SK-N-SH (cell line): ENCODE measurements at regions not wholly inside any gene's neighbourhood (a gene's known extent, or its start where the extent isn't known, plus 50 kb on each side); places are given as distances from the start of the nearest gene placed in this dataset.

Experiments used
- CTCF ChIA-PET: fragments of 300-600, 350-600 bp; formaldehyde crosslinking; extraction: SDS; loops from one replicate; lab custom pipeline; 2021; lab: Yijun Ruan, JAX
- POLR2A ChIA-PET: fragments of 350-600 bp; sonication (Branson Sonifier 250); formaldehyde crosslinking; extraction: SDS; loops from one replicate; lab custom pipeline; 2020; ENCODE audit warnings: antibody characterized with exemption, inconsistent platforms; lab: Yijun Ruan, JAX
- DNase-seq: peaks from one replicate; pipeline ENCODE4 v3.0.0; 2012
- H2AFZ ChIP-seq: fragments of 200-600 bp; sonication (generic); 2 replicates; pipeline ENCODE4 v1.8.1; 2016; ENCODE audit warnings: antibody characterized with exemption, mild to moderate bottlenecking, low read depth
- H3F3A ChIP-seq: fragments of 200-600 bp; sonication (generic); replicated peaks from 2 replicates; pipeline ENCODE3; 2016; ENCODE audit warnings: antibody characterized with exemption, mild to moderate bottlenecking; ENCODE audit not compliant: insufficient read depth
- H3K27ac ChIP-seq, 2 experiments: fragments of 200-500 bp in 1 of 2; fragments of 200-600 bp in 1 of 2; sonication (Bioruptor generic) in 1 of 2; sonication (generic), shearing (Covaris generic) in 1 of 2; 2 replicates each; pipeline versions ENCODE4 v1.5.1 to v1.6.1; 2014 to 2016; ENCODE audit warnings: low read depth in 2 of 2, inconsistent platforms in 1 of 2, low read length in 1 of 2, mild to moderate bottlenecking in 1 of 2, mixed read lengths in 1 of 2
- H3K27me3 ChIP-seq: fragments of 200-600 bp; sonication (generic), shearing (Covaris generic); 2 replicates; pipeline ENCODE4 v1.6.1; 2016; ENCODE audit warnings: mixed run types; ENCODE audit not compliant: insufficient read depth
- H3K36me3 ChIP-seq, 2 experiments: fragments of 200-500 bp in 1 of 2; fragments of 200-600 bp in 1 of 2; sonication (Bioruptor generic) in 1 of 2; sonication (generic) in 1 of 2; replicated peaks in 1 of 2; 2 replicates each; pipeline versions ENCODE3 to v1.5.1; 2014 to 2016; ENCODE audit warnings: low read length in 1 of 2, mild to moderate bottlenecking in 1 of 2; ENCODE audit not compliant: insufficient read depth in 2 of 2, control insufficient read depth in 1 of 2
- H3K4me1 ChIP-seq, 2 experiments: fragments of 200-500 bp in 1 of 2; fragments of 200-600 bp in 1 of 2; sonication (Bioruptor generic) in 1 of 2; sonication (generic), shearing (Covaris generic) in 1 of 2; 2 replicates each; pipeline versions ENCODE4 v1.5.1 to v1.6.1; 2014 to 2016; ENCODE audit warnings: low read depth in 1 of 2, low read length in 1 of 2, mixed run types in 1 of 2; ENCODE audit not compliant: insufficient read depth in 2 of 2, control insufficient read depth in 1 of 2
- H3K4me2 ChIP-seq: fragments of 200-600 bp; sonication (generic), shearing (Covaris generic); 2 replicates; pipeline ENCODE4 v1.6.1; 2017; ENCODE audit warnings: mixed run types
- H3K4me3 ChIP-seq, 2 experiments: fragments of 200-500 bp in 1 of 2; fragments of 200-600 bp in 1 of 2; sonication (Bioruptor generic) in 1 of 2; sonication (generic), shearing (Covaris generic) in 1 of 2; 2 replicates each; pipeline versions ENCODE4 v1.5.1 to v1.8.1; 2014 to 2016; ENCODE audit warnings: low read depth in 2 of 2, inconsistent platforms in 1 of 2, low read length in 1 of 2, mild to moderate bottlenecking in 1 of 2, mixed read lengths in 1 of 2, moderate library complexity in 1 of 2
- H3K79me2 ChIP-seq: fragments of 200-600 bp; sonication (generic); 2 replicates; pipeline ENCODE4 v1.8.1; 2017; ENCODE audit warnings: mild to moderate bottlenecking; ENCODE audit not compliant: insufficient read depth
- H3K9ac ChIP-seq: fragments of 200-600 bp; sonication (generic); 2 replicates; pipeline ENCODE4 v1.6.1; 2017; ENCODE audit warnings: mixed run types
- H3K9me2 ChIP-seq: fragments of 200-600 bp; sonication (generic); 2 replicates; pipeline ENCODE4 v1.6.1; 2017; ENCODE audit warnings: mixed run types
- H3K9me3 ChIP-seq: fragments of 200-600 bp; sonication (generic); 2 replicates; pipeline ENCODE4 v1.6.1; 2017; ENCODE audit warnings: mixed run types, mild to moderate bottlenecking, moderate library complexity
- H4K20me1 ChIP-seq: fragments of 200-600 bp; sonication (generic); 2 replicates; pipeline ENCODE4 v1.6.1; 2017; ENCODE audit warnings: mild to moderate bottlenecking, mixed run types; ENCODE audit not compliant: insufficient read depth
- CHD2 ChIP-seq: fragments of 150-350 bp; IDR thresholded peaks from 2 replicates; pipeline ENCODE4 v1.6.1; 2018; ENCODE audit warnings: low read length; ENCODE audit not compliant: partially characterized antibody
- CTCF ChIP-seq: fragments of 200-600 bp; sonication (generic); IDR thresholded peaks from 2 replicates; pipeline ENCODE4 v1.6.1; 2017; ENCODE audit warnings: antibody characterized with exemption, mild to moderate bottlenecking, moderate library complexity
- EZH2phosphoT487 ChIP-seq: fragments of 200-600 bp; sonication (generic); IDR thresholded peaks from 2 replicates; pipeline ENCODE4 v1.6.1; 2017; ENCODE audit warnings: low read depth, mixed run types, mild to moderate bottlenecking, antibody characterized with exemption, moderate library complexity, borderline replicate concordance
- FOXM1 ChIP-seq: IDR thresholded peaks from 2 replicates; pipeline ENCODE4 v1.4.0; 2012; ENCODE audit warnings: low read depth, mild to moderate bottlenecking
- GABPA ChIP-seq: IDR thresholded peaks from 2 replicates; pipeline ENCODE4 v1.4.0; 2012; ENCODE audit warnings: low read depth, mild to moderate bottlenecking
- IRF3 ChIP-seq: fragments of 150-350 bp; IDR thresholded peaks from 2 replicates; pipeline ENCODE4 v1.6.1; 2016; ENCODE audit warnings: mild to moderate bottlenecking, low read depth, low read length
- JUND ChIP-seq: IDR thresholded peaks from 2 replicates; pipeline ENCODE4 v1.4.0; 2012
- PBX3 ChIP-seq: IDR thresholded peaks from 2 replicates; pipeline ENCODE4; 2012
- REST ChIP-seq: IDR thresholded peaks from 2 replicates; pipeline ENCODE4 v1.6.1; 2012; ENCODE audit warnings: mild to moderate bottlenecking, low read depth, low read length, moderate library complexity
- RFX5 ChIP-seq: IDR thresholded peaks from 2 replicates; pipeline ENCODE4 v1.6.1; 2012; ENCODE audit warnings: mild to moderate bottlenecking, improper control_type of control experiment, low read length
- RXRA ChIP-seq: IDR thresholded peaks from 2 replicates; pipeline ENCODE4 v1.4.0; 2012; ENCODE audit warnings: low read depth, mild to moderate bottlenecking, borderline replicate concordance
- SMC3 ChIP-seq: IDR thresholded peaks from 2 replicates; pipeline ENCODE4 v1.6.1; 2012; ENCODE audit warnings: low read depth, low read length, improper control_type of control experiment
- TAF1 ChIP-seq: IDR thresholded peaks from 2 replicates; pipeline ENCODE4 v1.6.1; 2012; ENCODE audit warnings: low read depth, mild to moderate bottlenecking, low read length, moderate library complexity, borderline replicate concordance
- TCF12 ChIP-seq: IDR thresholded peaks from 2 replicates; pipeline ENCODE4 v1.4.0; 2012
- TEAD4 ChIP-seq: IDR thresholded peaks from 2 replicates; pipeline ENCODE4 v1.4.0; 2012; ENCODE audit warnings: mild to moderate bottlenecking, borderline replicate concordance; ENCODE audit not compliant: insufficient read depth
- USF1 ChIP-seq: IDR thresholded peaks from 2 replicates; pipeline ENCODE4 v1.4.0; 2012; ENCODE audit warnings: low read depth, borderline replicate concordance
- USF2 ChIP-seq: fragments of 150-350 bp; IDR thresholded peaks from 2 replicates; pipeline ENCODE4 v1.6.1; 2017; ENCODE audit warnings: antibody characterized with exemption, low read length, low read depth, borderline replicate concordance
- ZBTB33 ChIP-seq: IDR thresholded peaks from 2 replicates; pipeline ENCODE4 v1.4.0; 2012; ENCODE audit warnings: low read depth, borderline replicate concordance
- WGBS: methylation state at CpG from one replicate; pipeline ENCODE4 v1.1.6; 2017; ENCODE audit warnings: low lambda C conversion rate; 5-methylcytosine and 5-hydroxymethylcytosine counted together

GRCh38 chr22:48586799-48587185 is 1240.9 kb downstream of the BRD1 start:
- Histone ChIP-seq H3K4me3 (no peak overlapping the region), H3K9me2 (no peaks in the 10 kb centered on the region), H3K27ac (no peak overlapping the region), H3K79me2 (no peaks in the 10 kb centered on the region), H3K4me1 (peaks cover 0 to 3% of the 10 kb centered on the region in 2 experiments; a peak in 1 of 4 replicates), H3K4me2 (no peak overlapping the region), H3K9me3 (no peaks in the 10 kb centered on the region), H3K36me3 (no peaks in the 10 kb centered on the region), H3K27me3 (0 out of 2 replicates have a peak, but pooled peaks cover 6% of the 10 kb centered on the region), H3K9ac (no peak overlapping the region), H3F3A (peaks cover 7% of the 10 kb centered on the region), H2AFZ (no peak overlapping the region), H4K20me1 (no peaks in the 10 kb centered on the region)
- TF ChIP-seq REST (no peak), JUND (no peak), SMC3 (no peak), USF2 (no peak), TEAD4 (no peak), CTCF (no peak), ZBTB33 (no peak), GABPA (no peak), TAF1 (no peak), RFX5 (no peak), PBX3 (no peak), RXRA (no peak), USF1 (no peak), EZH2phosphoT487 (no peak), TCF12 (no peak), CHD2 (no peak), FOXM1 (no peak), IRF3 (no peak)
- ChIA-PET CTCF (interaction anchor here (1.3 kb wide), 1 partner anchor 10 kb away, joined by 4 read pairs; no protein-coding TSS in a partner anchor), POLR2A (no interaction called here)
- 42% methylated on average over 2 of the region's 7 CpGs for whole genome bisulfite sequencing
- DNase-seq: no peak
